Activated T-helper 2 cell treated with anti-CD3 and anti-CD28 coated beads, Interferon-gamma antibody, Interleukin-2, Interleukin-4, amounts not matched to agents 10 μg/mL and 5 μg/mL and 100 μg/mL, durations not matched to agents 14 hours and 24 hours and 36 hours (primary cell): ENCODE measurements at regions not wholly inside any gene's neighbourhood (a gene's known extent, or its start where the extent isn't known, plus 50 kb on each side); places are given as distances from the start of the nearest gene placed in this dataset.
"Not testable (repeated sequence)": the region's sequence is repeated elsewhere in the genome, so short reads cannot be mapped to it uniquely, and the experiment has no call there.

Experiments
- DNase-seq: peaks from one replicate; pipeline ENCODE4 v3.0.0; 2021; ENCODE audit warnings: low spot score
- H3K27ac Mint-ChIP-seq: one replicate; pipeline ENCODE4 v1.8.0; 2021; ENCODE audit warnings: mixed read lengths
- H3K27me3 Mint-ChIP-seq: one replicate; pipeline ENCODE4 v1.8.0; 2021; ENCODE audit warnings: low read depth, mixed read lengths
- H3K36me3 Mint-ChIP-seq: one replicate; pipeline ENCODE4 v1.8.0; 2021; ENCODE audit warnings: low read depth, mixed read lengths
- H3K4me1 Mint-ChIP-seq: one replicate; pipeline ENCODE4 v1.8.0; 2021; ENCODE audit warnings: low read depth, mixed read lengths
- H3K4me3 Mint-ChIP-seq: one replicate; pipeline ENCODE4 v1.8.0; 2021; ENCODE audit warnings: low read depth, mild to moderate bottlenecking, moderate library complexity, mixed read lengths
- H3K9me3 Mint-ChIP-seq: one replicate; pipeline ENCODE4 v1.8.0; 2021; ENCODE audit warnings: mixed read lengths
- intact Hi-C: fragments of 100-400 bp; cut with micrococcal nuclease; formaldehyde crosslinking; loops from one replicate; pipeline ENCODE4 v1.15.1; 2023

DNA sequence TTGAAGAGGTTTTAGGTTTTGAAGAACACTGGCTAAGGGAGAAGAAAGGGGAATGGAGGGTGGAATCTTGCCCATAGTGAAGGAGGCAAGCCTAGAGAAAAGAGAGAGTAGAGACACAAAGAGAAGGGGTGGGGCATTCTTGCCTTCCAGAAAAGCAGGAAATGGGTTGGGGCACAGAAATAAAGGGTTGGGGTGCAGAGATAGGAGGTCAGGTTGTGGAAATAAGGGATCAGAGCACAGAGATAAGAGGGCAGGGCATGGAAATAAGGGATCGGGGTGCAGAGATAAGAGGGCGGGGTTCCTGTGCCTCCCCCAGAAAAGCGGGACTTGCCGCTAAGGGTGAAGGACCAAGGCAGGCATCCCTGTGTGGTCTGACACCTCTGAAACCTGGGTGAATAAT, 69.9 kb downstream of the ALG1L2 start:
- H3K9me3 Mint-ChIP-seq, H3K4me1 Mint-ChIP-seq, DNase-seq, intact Hi-C loops, H3K4me3 Mint-ChIP-seq, H3K27ac Mint-ChIP-seq, H3K36me3 Mint-ChIP-seq: not testable (repeated sequence)
- peaks cover 21% of the 10 kb centered on the region for H3K27me3 Mint-ChIP-seq

DNA sequence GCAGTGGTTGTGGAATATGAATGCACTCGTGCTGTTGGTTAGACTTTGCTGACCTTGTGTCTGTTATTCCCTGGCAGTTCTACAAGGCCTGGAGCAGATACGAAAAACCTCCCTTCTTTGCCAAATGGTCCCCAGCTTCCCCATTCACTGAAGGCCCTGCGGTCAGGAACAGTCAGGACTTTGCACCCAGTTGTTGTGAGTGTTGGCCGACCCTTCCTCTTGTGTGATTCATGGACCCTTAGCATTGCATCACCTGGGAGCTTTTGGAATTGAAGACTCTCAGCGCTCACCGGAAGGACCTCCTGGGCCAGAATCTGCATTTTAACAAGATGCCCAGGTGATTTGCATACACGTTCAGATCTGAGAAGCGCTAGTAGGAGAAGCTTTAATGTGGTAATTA, 71.6 kb downstream of the ALG1L2 start:
- H3K4me1 Mint-ChIP-seq = not testable (repeated sequence)

DNA sequence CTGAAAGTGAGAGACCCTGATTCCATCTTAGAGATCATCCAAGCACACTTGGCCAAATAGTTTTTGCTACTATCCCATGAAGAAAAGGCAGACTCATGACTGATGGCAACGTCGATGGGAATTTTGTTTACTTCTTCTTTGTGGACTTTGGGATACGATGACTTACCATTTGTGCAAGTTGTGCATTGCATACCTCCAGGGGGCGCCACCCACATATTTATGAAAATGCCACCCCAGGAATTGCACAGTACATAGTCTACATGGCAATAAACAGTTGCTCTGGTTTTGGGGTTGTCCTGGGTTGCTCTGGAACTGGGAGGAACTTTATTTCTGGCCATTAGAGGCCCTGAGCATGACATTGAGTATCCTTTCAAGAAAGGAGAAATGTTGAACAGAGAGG, 73.8 kb downstream of the ALG1L2 start:
- not testable (repeated sequence) for H3K4me3 Mint-ChIP-seq, DNase-seq, H3K27ac Mint-ChIP-seq, H3K4me1 Mint-ChIP-seq, H3K36me3 Mint-ChIP-seq, H3K9me3 Mint-ChIP-seq, H3K27me3 Mint-ChIP-seq
- intact Hi-C loops = loop anchor here (5.0 kb wide), 1 partner anchor 382 kb away; no protein-coding TSS in a partner anchor

More for the DNA sequence above, 71.6 kb downstream of the ALG1L2 start:
- DNase-seq, H3K4me3 Mint-ChIP-seq, H3K9me3 Mint-ChIP-seq, H3K36me3 Mint-ChIP-seq, intact Hi-C loops, H3K27ac Mint-ChIP-seq: not testable (repeated sequence)
- peaks cover 18% of the 10 kb centered on the region for H3K27me3 Mint-ChIP-seq

DNA sequence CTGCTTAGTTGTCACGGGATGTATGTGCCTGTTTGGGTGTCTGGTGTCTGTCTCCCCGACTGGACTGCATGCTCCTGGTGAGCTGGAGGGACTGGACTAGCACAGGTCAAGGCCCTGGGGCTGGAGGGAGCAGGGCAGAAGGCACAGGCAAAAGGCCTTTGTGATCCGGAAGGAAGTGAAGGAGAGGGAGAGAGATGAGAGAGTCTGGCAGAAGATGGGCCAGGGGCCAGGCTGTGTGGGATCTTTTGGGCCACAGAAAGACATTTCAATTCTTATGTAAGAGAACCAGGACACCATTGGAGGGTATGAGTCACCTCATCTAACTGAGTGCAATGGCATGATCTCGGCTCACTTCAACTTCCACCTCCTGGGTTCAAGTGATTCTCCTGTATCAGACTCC, 85.2 kb downstream of the ALG1L2 start:
- H3K36me3 Mint-ChIP-seq, intact Hi-C loops, DNase-seq, H3K4me3 Mint-ChIP-seq, H3K9me3 Mint-ChIP-seq, H3K4me1 Mint-ChIP-seq, H3K27me3 Mint-ChIP-seq, H3K27ac Mint-ChIP-seq: not testable (repeated sequence)

DNA sequence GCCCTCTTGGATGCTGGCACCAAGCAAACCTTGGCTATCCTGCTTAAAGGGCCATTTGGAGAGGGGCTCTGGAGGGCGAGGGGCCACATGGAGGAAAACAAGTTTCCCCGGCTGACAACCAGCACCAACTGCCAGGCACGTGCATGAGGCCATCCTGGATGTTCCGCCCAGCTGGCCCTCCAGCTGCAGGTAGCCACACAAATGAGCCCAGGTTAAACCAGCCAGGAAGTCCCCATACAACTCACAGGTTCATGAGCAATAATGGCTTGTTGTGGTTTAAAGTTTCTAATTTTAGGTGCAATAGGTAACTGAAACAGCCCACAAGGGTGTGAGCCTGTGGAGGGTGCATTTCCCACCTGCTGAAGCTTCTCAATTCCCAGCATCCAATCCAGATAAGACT, 93.6 kb downstream of the ALG1L2 start:
- H3K4me3 Mint-ChIP-seq, H3K27me3 Mint-ChIP-seq, H3K27ac Mint-ChIP-seq, H3K9me3 Mint-ChIP-seq, DNase-seq, intact Hi-C loops, H3K36me3 Mint-ChIP-seq: not testable (repeated sequence)
- peaks cover 24% of the 10 kb centered on the region for H3K4me1 Mint-ChIP-seq

DNA sequence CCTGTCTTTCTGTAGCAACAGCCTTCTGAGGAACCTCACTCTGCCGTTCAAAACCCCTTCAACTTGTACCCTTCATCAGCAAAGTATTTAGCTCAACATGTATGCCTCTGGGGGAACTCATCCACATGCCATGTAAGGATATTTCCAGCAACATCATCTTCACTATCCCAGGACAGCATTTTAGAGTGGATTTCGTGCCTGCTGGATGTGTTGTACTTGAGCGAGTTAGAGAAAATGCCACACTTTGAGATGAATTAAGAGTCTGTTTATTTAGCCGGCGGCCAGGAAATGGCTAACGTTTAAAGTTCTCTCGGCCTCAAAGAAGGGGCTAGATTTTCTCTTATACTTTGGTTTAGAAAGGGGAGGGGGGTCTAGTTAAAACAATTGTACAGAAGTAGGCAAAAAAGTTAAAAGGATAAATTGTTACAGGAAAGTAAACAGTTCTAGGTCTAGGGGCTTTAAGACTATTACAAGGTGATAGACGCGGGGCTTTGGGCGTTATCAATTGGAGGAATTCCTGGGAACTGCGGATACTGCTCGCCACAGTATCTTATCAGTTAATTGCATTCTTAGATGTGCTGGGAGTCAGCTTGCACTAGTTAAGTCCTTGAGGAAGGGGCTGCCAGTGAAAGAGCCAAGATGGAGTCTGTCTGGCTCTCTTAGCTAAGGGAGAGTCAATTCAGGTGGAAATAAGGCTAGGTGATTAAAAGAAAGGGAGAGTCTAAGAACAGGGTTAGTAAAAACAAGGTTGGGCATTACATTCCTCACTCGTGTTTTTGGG, 95.0 kb downstream of the ALG1L2 start:
- H3K36me3 Mint-ChIP-seq, H3K4me3 Mint-ChIP-seq, H3K27ac Mint-ChIP-seq, intact Hi-C loops, H3K27me3 Mint-ChIP-seq, DNase-seq, H3K9me3 Mint-ChIP-seq: not testable (repeated sequence)
- H3K4me1 Mint-ChIP-seq = peaks cover 24% of the 10 kb centered on the region

DNA sequence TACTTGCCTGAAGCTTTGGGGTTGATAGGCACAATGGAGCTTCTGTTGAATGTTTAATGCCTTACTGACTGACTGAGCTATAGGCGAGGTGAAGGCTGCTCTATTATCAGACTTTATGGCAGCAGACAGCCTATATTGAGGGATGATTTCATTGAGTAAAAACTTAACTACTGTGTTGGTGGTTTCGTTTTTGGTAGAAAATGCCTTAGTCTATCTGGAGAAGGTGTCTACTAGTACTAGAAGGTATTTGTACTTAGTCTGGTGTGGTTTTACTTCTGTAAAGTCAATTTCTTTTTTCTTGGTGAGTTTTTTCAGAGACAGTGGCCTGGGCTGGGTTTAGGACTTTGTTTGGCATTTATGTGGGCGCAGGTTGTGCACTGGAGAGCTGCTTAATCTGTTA, 97.2 kb downstream of the ALG1L2 start:
- H3K27me3 Mint-ChIP-seq, intact Hi-C loops, DNase-seq, H3K36me3 Mint-ChIP-seq, H3K9me3 Mint-ChIP-seq: not testable (repeated sequence)
- H3K4me3 Mint-ChIP-seq = peak overlapping the region; percentile 71
- H3K4me1 Mint-ChIP-seq = peaks cover 24% of the 10 kb centered on the region
- H3K27ac Mint-ChIP-seq = peak overlapping the region; percentile 74

DNA sequence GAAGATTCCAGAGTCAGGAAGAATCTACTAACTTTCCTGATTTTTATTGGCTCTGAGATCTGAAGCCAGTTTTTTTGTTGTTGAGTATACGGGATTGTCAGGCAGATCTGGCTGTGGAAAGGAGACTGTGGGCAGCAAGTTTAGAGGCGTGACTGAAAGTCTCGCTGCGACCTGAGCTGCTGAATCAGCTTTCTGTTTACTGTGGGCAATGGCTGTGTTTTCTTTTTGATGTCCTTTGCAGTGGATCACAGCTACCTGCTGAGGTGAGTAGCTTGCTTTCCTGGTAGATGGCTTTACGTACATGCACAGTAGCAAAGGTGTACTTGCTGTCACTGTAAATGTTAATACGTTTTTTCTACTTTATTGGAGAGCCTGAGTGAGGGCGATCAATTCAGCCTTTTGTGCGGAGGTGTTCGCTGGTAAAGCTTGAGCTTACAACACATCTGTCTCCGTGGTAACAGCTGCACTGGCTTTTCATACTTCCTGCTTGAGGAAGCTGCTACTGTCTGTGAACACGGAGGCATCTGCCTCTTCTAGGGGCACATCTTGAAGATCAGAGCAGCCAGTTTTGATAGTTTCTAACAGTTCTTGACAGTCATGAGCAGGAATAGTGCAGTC, 97.8 kb downstream of the ALG1L2 start:
- peaks cover 12% of the 10 kb centered on the region for H3K27me3 Mint-ChIP-seq
- DNase-seq = peak; percentile 48
- intact Hi-C loops, H3K9me3 Mint-ChIP-seq, H3K36me3 Mint-ChIP-seq: not testable (repeated sequence)
- H3K4me3 Mint-ChIP-seq = peak overlapping the region; percentile 71
- peaks cover 24% of the 10 kb centered on the region for H3K4me1 Mint-ChIP-seq
- H3K27ac Mint-ChIP-seq = peak overlapping the region; percentile 74

DNA sequence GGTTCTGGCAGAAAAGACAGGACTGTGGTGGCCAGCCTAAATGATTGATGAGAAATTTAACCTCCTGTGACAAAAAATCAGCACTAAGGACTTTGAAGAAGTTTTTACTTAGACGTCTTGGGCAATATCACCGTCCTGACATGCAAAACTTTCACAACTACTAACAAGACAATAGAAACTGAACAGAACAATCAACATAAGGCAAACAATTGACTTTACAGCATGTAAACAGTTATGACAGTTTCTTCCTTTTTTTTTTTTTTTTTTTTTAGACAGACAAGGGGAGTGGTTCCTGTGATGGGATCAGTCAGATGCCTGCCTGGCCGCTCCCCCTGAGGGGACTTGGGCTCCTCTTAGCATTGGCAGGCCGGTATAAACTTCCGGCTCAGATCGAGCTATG, 100.8 kb downstream of the ALG1L2 start:
- H3K4me1 Mint-ChIP-seq = peaks cover 24% of the 10 kb centered on the region
- H3K9me3 Mint-ChIP-seq, H3K36me3 Mint-ChIP-seq, DNase-seq, H3K4me3 Mint-ChIP-seq, intact Hi-C loops, H3K27ac Mint-ChIP-seq: not testable (repeated sequence)
- peaks cover 15% of the 10 kb centered on the region for H3K27me3 Mint-ChIP-seq

DNA sequence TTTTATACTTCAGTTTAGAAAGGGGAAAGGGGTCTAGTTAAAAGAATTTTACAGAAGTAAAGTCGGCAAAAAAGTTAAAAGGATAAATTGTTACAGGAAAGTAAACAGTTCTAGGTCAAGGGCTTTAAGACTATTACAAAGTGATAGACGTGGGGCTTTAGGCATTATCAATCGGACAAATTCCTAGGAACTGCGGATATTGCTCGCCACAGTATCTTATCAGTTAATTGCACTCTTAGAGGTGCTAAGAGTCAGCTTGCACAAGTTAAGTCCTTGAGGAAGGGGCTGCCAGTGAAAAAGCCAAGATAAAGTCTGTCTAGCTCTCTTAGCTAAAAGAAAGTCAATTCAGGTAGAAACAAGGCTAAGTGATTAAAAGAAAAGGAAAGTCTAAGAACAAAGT, 102.1 kb downstream of the ALG1L2 start:
- Mint-ChIP-seq H3K27me3 (peaks cover 15% of the 10 kb centered on the region), H3K4me1 (peaks cover 15% of the 10 kb centered on the region)
- H3K4me3 Mint-ChIP-seq, H3K36me3 Mint-ChIP-seq, DNase-seq, H3K27ac Mint-ChIP-seq, intact Hi-C loops, H3K9me3 Mint-ChIP-seq: not testable (repeated sequence)

DNA sequence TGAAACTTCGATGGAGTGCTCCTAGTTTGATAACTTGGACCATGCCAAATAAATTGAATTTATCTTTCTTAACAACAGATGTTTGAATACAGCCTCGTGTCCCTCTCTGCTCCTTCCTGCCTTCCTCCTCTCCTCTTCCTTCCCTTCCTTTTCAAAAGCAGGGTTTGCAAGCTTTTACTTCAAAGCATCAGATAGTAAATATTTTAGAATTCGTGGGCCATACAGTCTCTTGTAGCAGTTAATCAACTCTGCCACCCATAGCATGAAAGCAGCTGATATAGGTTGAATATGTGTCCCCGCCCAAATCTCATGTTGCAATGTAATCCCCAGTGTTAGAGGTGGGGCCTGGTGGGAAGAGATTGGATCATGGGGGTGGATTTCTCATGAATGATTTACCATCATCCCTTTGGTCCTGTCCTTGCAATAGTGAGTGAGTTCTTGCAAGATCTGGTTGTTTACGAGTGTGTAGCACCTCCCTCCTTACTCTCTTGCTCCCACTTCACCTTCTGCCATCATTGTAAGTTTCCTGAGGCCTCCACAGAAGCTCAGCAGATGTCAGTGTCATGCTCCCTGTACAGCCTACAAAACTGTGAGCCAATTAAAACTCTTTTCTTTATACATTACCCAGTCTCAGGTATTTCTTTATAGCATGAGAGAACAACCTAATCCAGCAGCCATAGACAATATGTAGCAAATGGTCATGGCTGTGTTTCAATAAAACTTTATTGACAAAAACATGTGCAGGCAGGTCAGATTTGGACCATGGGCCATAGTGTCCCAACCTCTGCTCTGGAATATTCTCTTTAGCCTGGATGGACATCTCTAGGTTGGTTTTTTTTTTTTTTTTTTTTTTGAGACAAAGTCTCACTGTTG, 102.8 kb downstream of the ALG1L2 start:
- not testable (repeated sequence) for H3K4me3 Mint-ChIP-seq, H3K4me1 Mint-ChIP-seq

DNA sequence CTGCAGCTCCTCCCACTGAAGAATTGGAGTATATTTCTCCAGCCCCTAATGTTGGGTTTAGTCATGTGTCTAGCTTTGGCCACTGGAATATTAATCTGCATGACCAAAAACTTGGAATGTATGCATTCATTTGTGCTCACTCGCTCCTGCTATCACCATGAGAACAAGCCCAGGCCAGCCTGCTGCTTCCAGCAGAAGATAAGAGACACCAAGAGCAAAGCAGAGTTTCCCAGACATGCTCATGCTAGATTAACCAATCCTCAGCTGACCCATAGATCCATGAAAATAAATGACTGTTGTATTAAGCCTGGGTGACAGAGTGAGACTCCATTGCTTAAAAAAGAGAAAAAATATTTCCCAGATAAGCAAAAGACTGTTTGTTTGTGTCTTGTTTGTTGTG, 119.6 kb downstream of the ALG1L2 start:
- H3K27ac Mint-ChIP-seq, H3K4me1 Mint-ChIP-seq, H3K36me3 Mint-ChIP-seq, intact Hi-C loops, H3K27me3 Mint-ChIP-seq, H3K4me3 Mint-ChIP-seq, DNase-seq, H3K9me3 Mint-ChIP-seq: not testable (repeated sequence)

More for the DNA sequence above, 102.8 kb downstream of the ALG1L2 start:
- intact Hi-C loops, DNase-seq, H3K9me3 Mint-ChIP-seq, H3K36me3 Mint-ChIP-seq, H3K27ac Mint-ChIP-seq: not testable (repeated sequence)
- H3K27me3 Mint-ChIP-seq = peaks cover 15% of the 10 kb centered on the region

DNA sequence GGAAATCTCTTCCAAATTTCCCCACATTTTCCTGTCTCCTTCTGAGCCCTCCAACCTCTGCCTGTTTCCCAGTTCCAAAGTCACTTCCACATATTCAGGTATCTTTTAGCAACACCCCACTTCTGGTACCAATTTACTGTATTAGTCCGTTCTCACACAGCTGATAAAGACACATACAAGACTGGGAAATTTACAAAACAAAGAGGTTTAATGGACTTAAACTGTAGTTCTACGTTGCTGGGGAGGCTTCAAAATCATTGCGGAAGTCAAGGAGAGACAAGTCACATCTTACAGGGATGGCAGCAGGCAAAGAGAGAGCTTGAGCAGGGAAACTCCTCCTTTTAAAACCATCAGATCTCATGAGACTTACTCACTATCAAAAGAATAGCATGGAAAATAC, 122.0 kb downstream of the ALG1L2 start:
- H3K36me3 Mint-ChIP-seq, H3K27me3 Mint-ChIP-seq, intact Hi-C loops, H3K4me3 Mint-ChIP-seq, H3K4me1 Mint-ChIP-seq, H3K27ac Mint-ChIP-seq, H3K9me3 Mint-ChIP-seq, DNase-seq: not testable (repeated sequence)
